ENCODE measurements at regions not wholly inside any gene's neighbourhood (a gene's known extent, or its start where the extent isn't known, plus 50 kb on each side); places are given as distances from the start of the nearest gene placed in this dataset.

DNA sequence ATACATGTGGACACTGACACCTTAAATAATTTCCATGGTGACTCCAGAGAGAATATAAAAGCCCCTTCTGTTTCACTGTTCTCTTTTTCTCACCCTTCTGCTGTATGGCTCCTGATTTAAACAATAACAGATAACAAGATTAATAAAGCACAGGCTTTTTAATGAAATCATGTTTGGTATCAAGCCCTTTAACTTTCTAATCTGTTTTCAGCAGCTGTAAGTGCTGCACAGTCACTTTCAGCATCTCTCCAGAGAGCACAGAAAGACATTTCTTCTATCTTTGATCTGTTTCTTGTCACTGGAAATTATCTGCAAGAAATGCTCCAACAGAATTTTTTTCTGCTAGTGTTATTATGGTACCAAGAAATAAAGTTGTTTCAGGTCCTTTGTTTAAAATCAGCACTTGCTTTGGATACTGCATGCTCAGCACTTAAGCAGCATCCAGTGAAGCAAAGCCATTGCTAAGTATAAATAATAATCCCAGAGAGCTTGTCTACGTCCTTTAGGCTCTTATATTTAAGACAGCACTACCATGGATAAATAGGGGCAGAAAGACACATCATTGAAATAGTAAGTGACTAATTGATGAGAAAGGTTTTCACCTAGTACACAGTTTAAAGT lies 134.2 kb upstream of the CARD18 start:
- no peak overlapping the region for H3K27ac Mint-ChIP-seq
- DNase-seq (ENCODE audit: low spot score in 2 of 2, unreplicated experiment in 2 of 2): no peak
- H3K4me1 Mint-ChIP-seq: peaks cover 4% of the 10 kb centered on the region
- no peaks in the 10 kb centered on the region for H3K27me3 Mint-ChIP-seq (ENCODE audit: low read depth)
- TF ChIP-seq, protein P1, sequence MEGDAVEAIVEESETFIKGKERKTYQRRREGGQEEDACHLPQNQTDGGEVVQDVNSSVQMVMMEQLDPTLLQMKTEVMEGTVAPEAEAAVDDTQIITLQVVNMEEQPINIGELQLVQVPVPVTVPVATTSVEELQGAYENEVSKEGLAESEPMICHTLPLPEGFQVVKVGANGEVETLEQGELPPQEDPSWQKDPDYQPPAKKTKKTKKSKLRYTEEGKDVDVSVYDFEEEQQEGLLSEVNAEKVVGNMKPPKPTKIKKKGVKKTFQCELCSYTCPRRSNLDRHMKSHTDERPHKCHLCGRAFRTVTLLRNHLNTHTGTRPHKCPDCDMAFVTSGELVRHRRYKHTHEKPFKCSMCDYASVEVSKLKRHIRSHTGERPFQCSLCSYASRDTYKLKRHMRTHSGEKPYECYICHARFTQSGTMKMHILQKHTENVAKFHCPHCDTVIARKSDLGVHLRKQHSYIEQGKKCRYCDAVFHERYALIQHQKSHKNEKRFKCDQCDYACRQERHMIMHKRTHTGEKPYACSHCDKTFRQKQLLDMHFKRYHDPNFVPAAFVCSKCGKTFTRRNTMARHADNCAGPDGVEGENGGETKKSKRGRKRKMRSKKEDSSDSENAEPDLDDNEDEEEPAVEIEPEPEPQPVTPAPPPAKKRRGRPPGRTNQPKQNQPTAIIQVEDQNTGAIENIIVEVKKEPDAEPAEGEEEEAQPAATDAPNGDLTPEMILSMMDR (IDR thresholded peaks at IDR 0.05; ENCODE audit: unreplicated experiment): no peak
- peaks cover 3% of the 10 kb centered on the region for H3K36me3 Mint-ChIP-seq
- H3K9me3 Mint-ChIP-seq: peaks cover 27% of the 10 kb centered on the region
- H3K4me3 Mint-ChIP-seq: no peak overlapping the region

DNA sequence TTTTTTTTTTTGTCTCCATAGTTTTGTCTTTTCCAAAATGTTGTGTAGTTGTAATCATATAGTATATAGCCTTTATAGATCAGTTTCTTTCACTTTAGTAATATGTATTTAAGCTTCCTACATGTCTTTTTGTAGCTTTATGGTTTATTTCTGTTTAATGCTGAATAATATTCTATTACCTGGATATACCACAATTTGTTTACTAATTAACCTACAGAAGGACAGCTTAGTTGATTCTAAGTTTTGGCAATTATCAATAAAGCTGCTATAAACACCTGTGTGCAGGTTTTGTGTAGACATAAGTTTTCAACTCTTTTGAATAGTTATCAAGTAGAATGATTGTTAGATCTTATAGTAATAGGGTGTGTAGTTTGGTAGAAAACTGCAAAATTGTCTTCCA lies 130.3 kb upstream of the CARD18 start:
- no peak for DNase-seq (ENCODE audit: low spot score in 2 of 2, unreplicated experiment in 2 of 2)
- Mint-ChIP-seq H3K27me3 (ENCODE audit: low read depth) (no peaks in the 10 kb centered on the region), H3K4me3 (no peak overlapping the region), H3K9me3 (peaks cover 27% of the 10 kb centered on the region), H3K36me3 (peaks cover 3% of the 10 kb centered on the region), H3K4me1 (peaks cover 10% of the 10 kb centered on the region), H3K27ac (no peak overlapping the region)
- TF ChIP-seq, protein P1 (IDR thresholded peaks at IDR 0.05; ENCODE audit: unreplicated experiment): no peak

DNA sequence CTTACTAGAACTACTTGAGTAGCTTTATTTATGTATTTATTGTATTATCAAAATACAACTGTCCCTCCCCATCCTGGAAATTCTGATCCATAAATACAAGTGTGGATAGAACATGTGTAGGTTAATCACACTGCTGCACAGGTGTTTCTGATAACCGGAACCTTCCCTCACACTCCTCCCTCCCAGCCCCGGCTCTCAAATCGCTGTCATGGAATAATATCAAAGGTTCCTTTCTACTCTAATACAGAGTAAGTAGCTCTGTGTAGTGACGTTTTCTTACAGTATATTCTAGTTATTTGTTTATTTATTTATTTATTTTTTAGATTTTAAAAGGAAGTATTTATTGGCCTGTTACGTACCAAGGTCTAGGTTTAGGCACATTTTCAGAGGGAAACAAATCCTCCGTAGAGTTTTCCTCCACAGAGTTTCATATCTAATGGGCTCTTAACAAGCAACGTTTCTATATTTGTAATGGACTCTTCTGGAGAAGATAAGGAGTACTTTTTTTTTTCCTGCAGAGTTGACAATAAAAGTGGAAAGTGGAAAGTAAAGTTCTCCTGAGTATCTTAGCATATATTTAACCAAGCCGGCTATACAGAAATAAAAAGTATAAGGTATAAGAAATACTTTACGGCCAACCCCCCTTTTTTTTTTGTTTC lies 129.0 kb upstream of the CARD18 start:
- no peak overlapping the region for H3K27ac Mint-ChIP-seq
- H3K9me3 Mint-ChIP-seq: peaks cover 27% of the 10 kb centered on the region
- peaks cover 7% of the 10 kb centered on the region for H3K4me1 Mint-ChIP-seq
- TF ChIP-seq, protein P1 (IDR thresholded peaks at IDR 0.05; ENCODE audit: unreplicated experiment): no peak
- peaks cover 3% of the 10 kb centered on the region for H3K36me3 Mint-ChIP-seq
- DNase-seq (ENCODE audit: low spot score in 2 of 2, unreplicated experiment in 2 of 2): no peak
- no peaks in the 10 kb centered on the region for H3K27me3 Mint-ChIP-seq (ENCODE audit: low read depth)
- no peak overlapping the region for H3K4me3 Mint-ChIP-seq

DNA sequence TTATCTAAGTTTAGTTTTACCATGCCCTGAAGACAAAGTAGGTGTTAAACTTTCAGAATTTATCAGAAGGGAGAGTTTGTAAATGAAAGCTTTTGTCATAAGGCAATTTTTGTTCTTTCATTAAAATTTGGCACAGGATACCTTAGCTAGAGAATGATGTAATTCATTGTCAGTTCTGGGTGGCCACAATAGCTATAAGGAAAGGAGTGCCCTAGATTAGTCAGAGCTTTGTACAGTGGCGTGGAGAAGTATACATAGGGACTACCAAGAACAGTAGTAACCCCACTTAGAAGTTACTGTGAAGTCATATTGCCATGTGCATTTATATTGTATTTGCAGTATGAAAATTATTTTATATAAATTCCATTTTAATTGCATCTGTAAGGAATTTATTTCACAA lies 126.3 kb upstream of the CARD18 start:
- Mint-ChIP-seq H3K4me3 (no peak overlapping the region), H3K9me3 (peaks cover 15% of the 10 kb centered on the region), H3K27me3 (ENCODE audit: low read depth) (no peaks in the 10 kb centered on the region), H3K4me1 (peaks cover 11% of the 10 kb centered on the region), H3K36me3 (no peaks in the 10 kb centered on the region), H3K27ac (no peak overlapping the region)
- DNase-seq (ENCODE audit: low spot score in 2 of 2, unreplicated experiment in 2 of 2): no peak
- TF ChIP-seq, protein P1 (IDR thresholded peaks at IDR 0.05; ENCODE audit: unreplicated experiment): no peak

DNA sequence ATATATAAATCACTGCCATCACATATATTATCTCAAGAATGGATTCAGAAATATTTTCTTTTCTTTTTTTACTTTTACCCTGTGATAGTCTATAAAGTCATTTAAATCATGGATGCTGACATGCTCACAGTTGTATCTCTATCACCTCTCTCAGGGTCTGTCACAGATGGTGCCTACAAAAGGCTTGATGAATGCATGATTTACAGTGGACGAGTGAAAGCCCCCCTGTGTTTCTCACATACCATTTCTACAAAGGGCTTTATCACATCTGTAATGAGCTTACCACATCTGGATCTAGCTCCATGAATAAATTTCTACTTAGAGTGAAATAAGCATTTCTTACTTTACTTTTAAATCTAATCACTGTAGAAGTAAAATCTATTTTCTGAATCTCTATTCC lies 121.4 kb upstream of the CARD18 start:
- TF ChIP-seq, protein P1 (IDR thresholded peaks at IDR 0.05; ENCODE audit: unreplicated experiment): no peak
- no peak for DNase-seq (ENCODE audit: low spot score in 2 of 2, unreplicated experiment in 2 of 2)
- H3K36me3 Mint-ChIP-seq: no peaks in the 10 kb centered on the region
- no peak overlapping the region for H3K27ac Mint-ChIP-seq
- H3K27me3 Mint-ChIP-seq (ENCODE audit: low read depth): no peaks in the 10 kb centered on the region
- H3K4me1 Mint-ChIP-seq: peaks cover 4% of the 10 kb centered on the region
- H3K4me3 Mint-ChIP-seq: no peak overlapping the region
- no peaks in the 10 kb centered on the region for H3K9me3 Mint-ChIP-seq
